HepG2 (cell line): ENCODE measurements at regions not wholly inside any gene's neighbourhood (a gene's known extent, or its start where the extent isn't known, plus 50 kb on each side); places are given as distances from the start of the nearest gene placed in this dataset.

ENCODE experiments used
- ATAC-seq: fragments of 200-7000 bp; cut with Tn5 transposase; 3 replicates; pipeline ENCODE4 v1.9.1; 2020; ENCODE audit warnings: mild to moderate bottlenecking, moderate library complexity
- BruUV-seq: library from RNA; stranded (reverse); fragments of 400-500 nt; replicated peaks from 2 replicates; lab custom pipeline; 2021; lab: Mats Ljungman, UMichigan
- CTCF ChIA-PET: fragments of 300-600 bp; formaldehyde crosslinking; extraction: SDS; loops from one replicate; lab custom pipeline; 2021; ENCODE audit warnings: low total read pairs, inconsistent platforms, low intra/inter-chr PET ratio; lab: Yijun Ruan, JAX
- POLR2A ChIA-PET: fragments of 350-600 bp; sonication (Branson Sonifier 250); formaldehyde crosslinking; loops from one replicate; lab custom pipeline; 2020; ENCODE audit warnings: antibody characterized with exemption, inconsistent platforms; lab: Yijun Ruan, JAX
- DNase-seq: peaks from one replicate; pipeline ENCODE4 v3.0.0-alpha.2; 2015; ENCODE audit warnings: low spot score
- FAIRE-seq: peaks from 3 replicates; lab custom pipeline; 2011; peaks lifted over from hg19 to GRCh38; lab: Jason Lieb, UNC
- H2AFZ ChIP-seq: one replicate; pipeline ENCODE4 v1.6.1; 2011; ENCODE audit warnings: low read length, inconsistent platforms
- H3K27ac ChIP-seq: fragments of 300-600 bp; 3 replicates; pipeline ENCODE4 v1.8.0; 2011; ENCODE audit warnings: mixed run types, mild to moderate bottlenecking, mixed read lengths, low read length, inconsistent platforms; ENCODE audit not compliant: insufficient read depth; ENCODE audit errors: extremely low read length
- H3K27me3 ChIP-seq, 2 experiments: fragments of 200-600 bp in 1 of 2; 2 replicates in 1 of 2; 3 replicates in 1 of 2; pipeline versions ENCODE4 v1.6.0 to v1.8.0; 2011; ENCODE audit warnings: low read length in 2 of 2, mild to moderate bottlenecking in 2 of 2, moderate library complexity in 2 of 2, inconsistent platforms in 1 of 2; ENCODE audit not compliant: insufficient read depth in 2 of 2, control insufficient read depth in 1 of 2
- H3K36me3 ChIP-seq, 2 experiments: fragments of 200-600 bp in 1 of 2; replicated peaks in 1 of 2; 2 replicates in 1 of 2; 3 replicates in 1 of 2; pipeline versions ENCODE4 v1.5.1 to v1.8.0; 2011; ENCODE audit warnings: low read length in 2 of 2, inconsistent platforms in 1 of 2; ENCODE audit not compliant: insufficient read depth in 2 of 2, control insufficient read depth in 1 of 2
- H3K4me1 ChIP-seq: 2 replicates; pipeline ENCODE4 v1.5.1; 2012; ENCODE audit warnings: low read length, inconsistent platforms; ENCODE audit not compliant: insufficient read depth
- H3K4me2 ChIP-seq: 2 replicates; pipeline ENCODE4 v1.6.0; 2011; ENCODE audit warnings: low read depth, low read length, inconsistent platforms
- H3K4me3 ChIP-seq, 3 experiments: fragments of 200-600 bp in 1 of 3; sonication (generic), shearing (Covaris generic) in 1 of 3; replicated peaks in 1 of 3; 2 replicates each; pipeline ENCODE4 v1.5.1; 2011 to 2016; ENCODE audit warnings: low read length in 3 of 3, inconsistent platforms in 2 of 3, low read depth in 2 of 3, mild to moderate bottlenecking in 2 of 3, control low read depth in 1 of 3, mixed read lengths in 1 of 3; ENCODE audit not compliant: insufficient read depth in 1 of 3
- H3K79me2 ChIP-seq: one replicate; pipeline ENCODE4 v1.6.1; 2011; ENCODE audit warnings: low read length, inconsistent platforms; ENCODE audit not compliant: insufficient read depth
- H3K9ac ChIP-seq: 2 replicates; pipeline ENCODE4 v1.6.0; 2011; ENCODE audit warnings: mild to moderate bottlenecking, low read depth, low read length, inconsistent platforms; ENCODE audit not compliant: insufficient read depth
- H3K9me3 ChIP-seq: 2 replicates; pipeline ENCODE4 v1.5.1; 2012; ENCODE audit warnings: mild to moderate bottlenecking, low read length
- H4K20me1 ChIP-seq: 2 replicates; pipeline ENCODE4 v1.6.0; 2011; ENCODE audit warnings: inconsistent platforms, mild to moderate bottlenecking, low read length, moderate library complexity; ENCODE audit not compliant: insufficient read depth
- EZH2 ChIP-seq: conservative IDR thresholded peaks from 2 replicates; pipeline ENCODE4 v1.6.1; 2012; ENCODE audit warnings: mild to moderate bottlenecking, low read depth, low read length, moderate library complexity
- FOXP1 ChIP-seq, 2 experiments: fragments of 450-650 bp in 1 of 2; IDR thresholded peaks; 2 replicates each; pipeline ENCODE4 v1.6.1; 2017 to 2018; ENCODE audit warnings: antibody characterized with exemption in 1 of 2
- GFI1 ChIP-seq: sonication (generic); formaldehyde crosslinking; IDR thresholded peaks from 2 replicates; pipeline ENCODE4 v1.5.0; 2020; ENCODE audit warnings: missing genetic modification reagents, mild to moderate bottlenecking, borderline replicate concordance
- LCORL ChIP-seq, 2 experiments: fragments of 450-650 bp in 1 of 2; sonication (generic) in 1 of 2; formaldehyde crosslinking in 1 of 2; IDR thresholded peaks; 2 replicates each; pipeline versions ENCODE4 v1.5.0 to v1.6.1; 2017 to 2020; ENCODE audit warnings: antibody characterized with exemption in 1 of 2, missing genetic modification reagents in 1 of 2
- ONECUT2 ChIP-seq: sonication (generic); formaldehyde crosslinking; IDR thresholded peaks from 2 replicates; pipeline ENCODE4 v1.4.0; 2020; ENCODE audit warnings: missing genetic modification reagents
- PCBP2 ChIP-seq: fragments of 200-400 bp; formaldehyde crosslinking; optimal IDR thresholded peaks from 2 replicates; pipeline ENCODE3; 2018; ENCODE audit warnings: low read length, low read depth; ENCODE audit not compliant: poor library complexity, severe bottlenecking
- PTBP1 ChIP-seq: fragments of 200-400 bp; formaldehyde crosslinking; IDR thresholded peaks from 2 replicates; pipeline ENCODE4 v1.6.1; 2018; ENCODE audit warnings: low read length, low read depth; ENCODE audit not compliant: poor library complexity, severe bottlenecking
- RARG ChIP-seq: sonication (generic); formaldehyde crosslinking; IDR thresholded peaks from 2 replicates; pipeline ENCODE4 v1.4.0; 2020; ENCODE audit warnings: low read depth, mild to moderate bottlenecking, missing genetic modification reagents
- SCMH1 ChIP-seq: sonication (generic); formaldehyde crosslinking; IDR thresholded peaks from 2 replicates; pipeline ENCODE4 v1.9.0; 2021; ENCODE audit warnings: missing genetic modification reagents, mild to moderate bottlenecking, borderline replicate concordance
- SSRP1 ChIP-seq: IDR thresholded peaks from 2 replicates; pipeline ENCODE4 v1.6.1; 2016; ENCODE audit warnings: control low read depth
- ZBTB1 ChIP-seq: sonication (generic); formaldehyde crosslinking; IDR thresholded peaks from 2 replicates; pipeline ENCODE4 v1.4.0; 2020; ENCODE audit warnings: missing genetic modification reagents, borderline replicate concordance
- ZFAT ChIP-seq: sonication (generic); formaldehyde crosslinking; conservative IDR thresholded peaks from 2 replicates; pipeline ENCODE4 v1.8.1; 2023; ENCODE audit warnings: missing genetic modification reagents, inconsistent platforms
- ZFP62 ChIP-seq: sonication (generic); formaldehyde crosslinking; IDR thresholded peaks from 2 replicates; pipeline ENCODE4 v1.4.0; 2020; ENCODE audit warnings: missing genetic modification reagents
- ZNF264 ChIP-seq: sonication (generic); formaldehyde crosslinking; IDR thresholded peaks from 2 replicates; pipeline ENCODE4 v1.4.0; 2020; ENCODE audit warnings: missing genetic modification reagents
- ZNF510 ChIP-seq: sonication (generic); formaldehyde crosslinking; IDR thresholded peaks from 2 replicates; pipeline ENCODE4 v1.4.0; 2020; ENCODE audit warnings: low read depth, mild to moderate bottlenecking, missing genetic modification reagents
- ZNF605 ChIP-seq: sonication (generic); formaldehyde crosslinking; IDR thresholded peaks from 2 replicates; pipeline ENCODE4 v1.8.0; 2022; ENCODE audit warnings: mild to moderate bottlenecking, missing genetic modification reagents
- ZNF790 ChIP-seq: sonication (generic); formaldehyde crosslinking; IDR thresholded peaks from 2 replicates; pipeline ENCODE4 v1.8.0; 2022; ENCODE audit warnings: missing genetic modification reagents, mild to moderate bottlenecking, borderline replicate concordance
- WGBS: methylation state at CpG from one replicate; pipeline ENCODE4 v1.1.6; 2017; ENCODE audit warnings: low lambda C conversion rate; 5-methylcytosine and 5-hydroxymethylcytosine counted together
- in situ Hi-C: cut with HindIII; loops from 2 replicates; pipeline ENCODE4 v1.10.0; 2017; ENCODE audit warnings: low pct_unique_long_range_greater_than_20kb; ENCODE audit not compliant: extremely low pct_ligation_motif_present
- intact Hi-C: fragments of 100-400 bp; cut with micrococcal nuclease; formaldehyde crosslinking; loops from one replicate; pipeline ENCODE4 v1.10.0; 2022; ENCODE audit not compliant: unreplicated experiment
- TF ChIP-seq, protein P1 (sequence below): sonication (generic); formaldehyde crosslinking; IDR thresholded peaks from 2 replicates; pipeline ENCODE4 v1.4.0; 2020; ENCODE audit warnings: missing genetic modification reagents, borderline replicate concordance
- TF ChIP-seq, protein P2 (sequence below): sonication (generic); formaldehyde crosslinking; conservative IDR thresholded peaks from 2 replicates; pipeline ENCODE4 v1.4.0; 2020; ENCODE audit warnings: missing genetic modification reagents

DNA sequence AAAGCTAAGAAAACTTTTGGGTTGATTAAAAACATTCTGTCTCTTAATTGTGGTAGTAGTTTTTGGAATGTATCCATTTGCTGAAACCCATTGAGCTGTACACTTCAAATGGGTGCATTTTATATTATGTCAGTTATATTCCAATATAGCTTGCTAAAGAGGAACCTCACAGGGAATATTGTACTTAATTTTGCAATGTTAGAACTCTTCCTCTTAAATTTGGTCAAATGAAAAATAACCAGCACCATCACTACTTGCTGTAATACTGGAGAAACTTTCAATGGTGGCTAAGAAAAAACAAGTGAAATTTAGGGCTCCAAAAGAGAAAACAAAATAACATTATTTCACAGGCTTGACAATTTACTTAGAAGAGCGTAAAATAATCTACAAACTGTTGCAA, 651.5 kb downstream of the MAFB start:
- H3K9me3 ChIP-seq = peaks cover 79% of the 10 kb centered on the region
- POLR2A ChIA-PET = no interaction called here
- in situ Hi-C loops (no loop called here), intact Hi-C loops (no loop called here)
- WGBS = 5% methylated on average over 1 of the region's 1 CpG
- BruUV-seq = no TSS peak
- no peak overlapping the region for H3K27ac ChIP-seq
- no peaks in the 10 kb centered on the region for H3K27me3 ChIP-seq
- no peak overlapping the region for H2AFZ ChIP-seq
- no peak for FAIRE-seq
- CTCF ChIA-PET = no interaction called here
- no peaks in the 10 kb centered on the region for H3K79me2 ChIP-seq
- H3K36me3 ChIP-seq = no peaks in the 10 kb centered on the region
- H3K4me1 ChIP-seq = no peaks in the 10 kb centered on the region
- no peak for DNase-seq
- no peak overlapping the region for H3K4me3 ChIP-seq
- no peak for ATAC-seq
- no peaks in the 10 kb centered on the region for H4K20me1 ChIP-seq
- H3K9ac ChIP-seq = no peak overlapping the region
- H3K4me2 ChIP-seq = no peak overlapping the region
- TF ChIP-seq ONECUT2 (CRISPR knock-in tag) (no peak), ZBTB1 (no peak), EZH2 (no peak), PCBP2 (no peak), ZNF790 (CRISPR knock-in tag) (no peak), RARG (CRISPR knock-in tag) (no peak), ZNF264 (CRISPR knock-in tag) (no peak), GFI1 (CRISPR knock-in tag) (no peak), SCMH1 (no peak), SSRP1 (CRISPR knock-in tag) (no peak), ZFAT (CRISPR knock-in tag) (no peak), ZNF510 (CRISPR knock-in tag) (no peak), FOXP1 (IDR thresholded peaks at IDR 0.05) (no peak), FOXP1 (CRISPR knock-in tag; IDR thresholded peaks at IDR 0.05) (no peak), ZFP62 (CRISPR knock-in tag) (no peak), ZNF605 (CRISPR knock-in tag) (no peak), LCORL (IDR thresholded peaks at IDR 0.05) (no peak), LCORL (CRISPR knock-in tag; IDR thresholded peaks at IDR 0.05) (no peak), PTBP1 (no peak)
- TF ChIP-seq, protein P1, sequence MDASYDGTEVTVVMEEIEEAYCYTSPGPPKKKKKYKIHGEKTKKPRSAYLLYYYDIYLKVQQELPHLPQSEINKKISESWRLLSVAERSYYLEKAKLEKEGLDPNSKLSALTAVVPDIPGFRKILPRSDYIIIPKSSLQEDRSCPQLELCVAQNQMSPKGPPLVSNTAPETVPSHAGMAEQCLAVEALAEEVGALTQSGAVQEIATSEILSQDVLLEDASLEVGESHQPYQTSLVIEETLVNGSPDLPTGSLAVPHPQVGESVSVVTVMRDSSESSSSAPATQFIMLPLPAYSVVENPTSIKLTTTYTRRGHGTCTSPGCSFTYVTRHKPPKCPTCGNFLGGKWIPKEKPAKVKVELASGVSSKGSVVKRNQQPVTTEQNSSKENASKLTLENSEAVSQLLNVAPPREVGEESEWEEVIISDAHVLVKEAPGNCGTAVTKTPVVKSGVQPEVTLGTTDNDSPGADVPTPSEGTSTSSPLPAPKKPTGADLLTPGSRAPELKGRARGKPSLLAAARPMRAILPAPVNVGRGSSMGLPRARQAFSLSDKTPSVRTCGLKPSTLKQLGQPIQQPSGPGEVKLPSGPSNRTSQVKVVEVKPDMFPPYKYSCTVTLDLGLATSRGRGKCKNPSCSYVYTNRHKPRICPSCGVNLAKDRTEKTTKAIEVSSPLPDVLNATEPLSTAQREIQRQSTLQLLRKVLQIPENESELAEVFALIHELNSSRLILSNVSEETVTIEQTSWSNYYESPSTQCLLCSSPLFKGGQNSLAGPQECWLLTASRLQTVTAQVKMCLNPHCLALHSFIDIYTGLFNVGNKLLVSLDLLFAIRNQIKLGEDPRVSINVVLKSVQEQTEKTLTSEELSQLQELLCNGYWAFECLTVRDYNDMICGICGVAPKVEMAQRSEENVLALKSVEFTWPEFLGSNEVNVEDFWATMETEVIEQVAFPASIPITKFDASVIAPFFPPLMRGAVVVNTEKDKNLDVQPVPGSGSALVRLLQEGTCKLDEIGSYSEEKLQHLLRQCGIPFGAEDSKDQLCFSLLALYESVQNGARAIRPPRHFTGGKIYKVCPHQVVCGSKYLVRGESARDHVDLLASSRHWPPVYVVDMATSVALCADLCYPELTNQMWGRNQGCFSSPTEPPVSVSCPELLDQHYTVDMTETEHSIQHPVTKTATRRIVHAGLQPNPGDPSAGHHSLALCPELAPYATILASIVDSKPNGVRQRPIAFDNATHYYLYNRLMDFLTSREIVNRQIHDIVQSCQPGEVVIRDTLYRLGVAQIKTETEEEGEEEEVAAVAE (CRISPR knock-in tag) = no peak
- TF ChIP-seq, protein P2, sequence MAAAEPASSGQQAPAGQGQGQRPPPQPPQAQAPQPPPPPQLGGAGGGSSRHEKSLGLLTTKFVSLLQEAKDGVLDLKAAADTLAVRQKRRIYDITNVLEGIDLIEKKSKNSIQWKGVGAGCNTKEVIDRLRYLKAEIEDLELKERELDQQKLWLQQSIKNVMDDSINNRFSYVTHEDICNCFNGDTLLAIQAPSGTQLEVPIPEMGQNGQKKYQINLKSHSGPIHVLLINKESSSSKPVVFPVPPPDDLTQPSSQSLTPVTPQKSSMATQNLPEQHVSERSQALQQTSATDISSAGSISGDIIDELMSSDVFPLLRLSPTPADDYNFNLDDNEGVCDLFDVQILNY (CRISPR knock-in tag) = no peak
